GM19043 (cell line): ENCODE measurements at regions not wholly inside any gene's neighbourhood (a gene's known extent, or its start where the extent isn't known, plus 50 kb on each side); places are given as distances from the start of the nearest gene placed in this dataset.
"Not testable (repeated sequence)": the region's sequence is repeated elsewhere in the genome, so short reads cannot be mapped to it uniquely, and the experiment has no call there.

Experiments
- ATAC-seq: cut with Tn5 transposase; IDR thresholded peaks from one replicate; pipeline ENCODE4 v1.9.1; 2021; ENCODE audit warnings: low read depth; ENCODE audit not compliant: unreplicated experiment

DNA sequence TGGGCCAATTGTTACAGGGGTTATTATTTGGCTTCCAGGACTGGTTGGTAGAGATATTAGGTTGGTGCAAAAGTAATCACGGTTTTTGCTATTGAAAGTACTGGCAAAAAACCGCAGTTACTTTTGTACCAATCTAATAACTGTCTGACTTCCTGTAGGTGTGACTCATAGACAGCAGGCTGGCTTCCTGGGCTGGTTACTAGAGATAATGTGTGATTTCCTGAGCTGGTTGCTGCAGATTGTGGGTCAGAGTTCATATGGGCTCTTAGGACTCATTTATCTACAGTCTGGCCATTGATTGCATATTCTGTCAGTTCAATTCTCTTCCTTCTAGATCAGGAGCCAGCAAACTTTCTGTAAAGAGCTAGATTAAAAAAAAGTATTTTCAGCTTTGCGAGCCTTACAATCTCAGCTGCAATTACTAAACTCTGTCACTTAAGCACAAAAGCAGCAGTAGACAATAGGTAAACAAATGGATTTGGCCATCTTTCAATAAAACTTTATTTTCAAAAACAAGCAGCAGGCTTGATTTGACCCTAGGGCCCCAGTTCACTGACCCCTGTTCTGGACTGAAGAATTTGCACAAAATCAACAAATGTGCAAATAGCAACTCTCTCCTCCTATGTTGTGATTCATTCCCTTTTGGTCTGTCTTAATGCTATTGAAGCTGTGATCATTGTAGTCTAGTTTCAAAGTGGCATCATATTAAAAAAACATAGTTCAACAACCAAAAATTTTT, 50.8 kb upstream of the BOD1L1 start:
- no peak for ATAC-seq

DNA sequence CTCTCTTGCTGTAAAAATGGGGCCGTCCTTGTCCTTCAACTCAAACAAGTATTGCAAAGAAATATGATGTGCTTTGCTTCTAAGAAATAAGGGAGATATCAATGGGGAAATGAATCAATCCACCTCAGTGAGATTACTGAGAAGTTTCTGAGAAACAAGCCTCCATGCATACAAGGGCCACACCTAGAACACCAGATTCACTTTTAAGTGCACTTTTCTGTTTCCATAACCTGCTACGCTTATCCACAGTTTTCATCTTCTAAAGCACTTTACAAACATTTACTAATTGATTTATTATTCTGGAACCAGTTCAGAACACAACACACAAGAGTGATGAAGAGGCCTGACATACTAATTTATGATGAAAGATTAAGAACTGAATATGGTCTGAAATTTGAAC, 54.0 kb upstream of the BOD1L1 start:
- no peak for ATAC-seq

DNA sequence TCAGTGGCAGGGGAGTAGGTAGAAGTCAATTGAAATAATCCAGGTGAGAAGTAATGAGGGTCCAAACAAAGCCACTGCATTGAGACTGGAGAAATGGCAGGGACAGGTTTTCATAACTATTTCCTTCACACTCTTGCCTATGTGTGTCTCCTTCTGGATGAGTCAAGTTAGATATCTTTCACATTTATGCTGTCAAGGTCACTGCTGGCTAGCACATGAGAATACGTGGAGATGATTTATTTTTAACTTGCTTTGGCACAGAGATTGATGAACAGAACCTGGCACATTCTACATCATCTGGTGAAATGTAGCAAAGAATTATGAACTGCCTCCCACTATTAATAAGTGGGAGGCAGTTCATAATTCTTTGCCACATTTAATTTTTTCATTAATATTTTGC, 66.7 kb upstream of the BOD1L1 start:
- ATAC-seq, result no peak

DNA sequence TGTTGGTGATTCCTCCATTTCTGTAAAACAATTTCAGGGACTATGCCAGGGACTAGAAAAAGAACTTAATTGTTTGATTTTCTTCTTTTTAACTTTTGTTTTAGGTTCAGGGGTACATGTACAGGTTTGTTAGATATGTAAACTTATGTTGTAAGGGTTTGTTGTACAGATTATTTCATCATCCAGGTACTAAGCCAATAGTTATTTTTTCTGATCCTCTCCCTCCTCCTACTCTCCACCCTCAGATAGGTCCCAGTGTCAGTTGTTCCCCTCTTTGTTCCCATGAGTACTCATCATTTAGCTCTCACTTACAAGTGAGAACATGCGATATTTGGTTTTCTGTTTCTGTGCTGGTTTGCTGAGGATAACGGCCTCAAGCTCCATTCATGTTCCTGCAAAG, 70.8 kb upstream of the BOD1L1 start:
- ATAC-seq, result no peak

DNA sequence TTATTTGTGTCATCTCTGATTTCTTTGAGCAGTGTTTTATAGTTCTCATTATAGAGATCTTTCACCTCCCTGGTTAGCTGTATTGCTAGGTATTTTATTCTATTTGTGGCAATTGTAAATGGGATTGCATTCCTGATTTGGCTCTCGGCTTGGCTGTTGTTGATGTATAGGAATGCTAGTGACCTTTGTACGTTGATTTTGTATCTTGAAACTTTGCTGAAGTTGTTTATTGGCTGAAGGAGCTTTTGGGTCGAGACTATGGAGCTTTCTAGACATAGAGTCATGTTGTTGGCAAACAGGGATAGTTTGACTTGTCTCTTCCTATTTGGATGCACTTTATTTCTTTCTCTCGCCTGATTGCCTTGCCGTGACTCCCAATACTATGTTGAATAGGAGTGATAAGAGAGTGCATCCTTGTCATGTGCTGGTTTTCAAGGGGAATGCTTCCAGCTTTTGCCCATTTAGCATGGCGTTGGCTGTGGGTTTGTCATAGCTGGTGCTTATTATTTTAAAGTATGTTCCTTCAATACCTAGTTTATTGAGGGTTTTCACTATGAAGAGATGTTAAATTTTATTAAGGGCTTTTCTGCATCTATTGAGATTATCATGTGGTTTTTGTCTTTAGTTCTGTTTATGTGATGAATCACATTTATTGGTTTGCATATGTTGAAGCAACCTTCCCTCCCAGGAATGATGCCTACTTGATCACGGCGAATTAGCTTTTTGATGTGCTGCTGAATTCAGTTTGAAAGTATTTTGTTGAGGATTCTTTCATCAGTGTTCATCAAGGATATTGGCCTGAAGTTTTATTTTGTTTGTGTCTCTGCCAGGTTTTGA, 72.7 kb upstream of the BOD1L1 start:
- no peak for ATAC-seq

DNA sequence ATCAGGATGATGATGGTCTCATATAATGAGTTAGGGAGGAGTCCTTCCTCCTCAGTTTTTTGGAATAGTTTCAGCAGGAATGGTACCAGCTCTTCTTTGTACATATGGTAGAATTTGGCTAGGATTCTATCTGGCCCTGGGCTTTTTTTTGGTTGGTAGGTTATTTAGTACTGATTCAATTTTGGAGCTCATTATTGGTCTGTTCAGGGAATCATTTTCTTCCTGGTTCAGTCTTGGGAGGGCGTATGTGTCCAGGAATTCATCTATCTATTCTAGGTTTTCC, 73.3 kb upstream of the BOD1L1 start:
- not testable (repeated sequence) for ATAC-seq

DNA sequence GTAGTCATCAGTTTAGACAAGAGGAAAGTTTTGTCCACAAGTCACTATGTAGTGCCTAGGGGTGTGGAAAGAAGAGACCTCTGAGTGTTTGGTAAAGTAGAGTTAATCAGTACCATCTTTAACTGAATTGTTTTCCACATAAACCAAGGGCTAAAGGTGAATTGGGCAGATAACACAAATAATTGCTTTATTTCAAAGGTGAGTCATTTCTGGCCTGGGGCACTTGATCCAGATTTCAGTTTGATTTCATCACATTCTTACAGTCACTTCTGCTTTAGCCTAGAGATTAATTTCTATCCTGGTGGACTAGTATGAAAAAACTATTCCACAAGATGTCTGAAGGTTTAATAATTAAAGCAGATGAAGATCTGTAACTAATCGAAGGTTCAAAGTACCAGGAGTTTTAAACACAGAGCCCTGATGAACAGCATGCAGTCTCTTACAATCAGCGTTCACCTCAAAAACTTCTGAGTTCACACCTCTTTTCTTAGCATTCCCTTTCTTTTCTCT, 74.5 kb upstream of the BOD1L1 start:
- ATAC-seq, result no peak

DNA sequence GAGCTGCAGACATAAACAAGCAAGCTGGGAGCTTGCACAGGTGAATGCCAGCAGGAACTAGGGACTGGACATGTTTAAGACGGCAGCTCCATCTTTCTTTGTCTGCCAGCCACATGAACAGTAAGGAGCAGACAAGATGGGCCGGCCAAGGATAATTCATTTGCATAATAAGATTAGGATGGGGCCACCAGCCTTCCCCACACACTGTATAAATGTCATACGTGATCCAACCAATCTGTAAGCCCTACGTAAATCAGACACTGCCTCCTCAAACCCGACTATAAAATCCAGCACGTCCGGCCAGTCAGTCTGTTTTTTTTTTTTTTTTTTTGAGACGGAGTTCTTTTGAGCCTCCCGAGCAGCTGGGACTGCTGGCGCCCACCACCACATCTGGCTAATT, 75.6 kb upstream of the BOD1L1 start:
- ATAC-seq, result no peak

DNA sequence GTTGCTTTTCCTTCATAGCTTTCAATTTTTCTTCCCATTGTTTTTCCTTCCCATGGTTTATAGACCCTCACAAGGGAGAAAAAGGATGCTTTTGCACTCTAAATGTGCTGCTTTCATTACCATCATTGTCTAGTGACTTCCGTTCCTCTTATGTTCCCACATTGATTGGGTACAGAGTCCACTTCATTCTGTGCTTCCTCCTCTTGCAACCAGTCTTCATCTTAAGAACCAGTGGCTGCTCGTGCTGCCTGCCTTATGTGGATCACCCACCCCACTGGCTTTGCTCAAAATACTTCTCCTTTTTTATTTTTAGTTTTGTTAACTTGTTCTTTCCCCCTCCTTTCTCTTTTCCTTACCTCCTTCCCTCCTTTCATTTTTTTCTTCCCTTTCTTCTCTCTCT, 76.5 kb upstream of the BOD1L1 start:
- ATAC-seq, result no peak

DNA sequence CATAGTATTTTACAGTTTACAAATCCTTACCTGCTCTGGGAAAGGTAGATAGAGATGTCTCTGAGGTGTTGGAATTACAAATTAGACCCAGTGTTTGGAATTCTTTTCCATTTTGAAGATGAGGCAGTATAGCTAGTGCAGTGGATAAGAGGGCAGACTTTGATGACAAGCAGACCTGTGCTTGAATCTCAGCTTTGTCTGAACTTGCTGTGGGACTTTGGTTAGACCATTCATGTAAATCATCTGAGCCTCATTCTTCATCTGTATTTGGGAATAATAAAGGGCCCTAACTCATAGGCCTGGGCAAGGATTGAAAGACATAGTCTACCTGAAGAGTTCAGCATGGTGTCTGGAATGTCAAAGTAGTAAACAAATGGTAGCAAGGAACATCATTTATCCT, 77.2 kb upstream of the BOD1L1 start:
- ATAC-seq, result no peak

DNA sequence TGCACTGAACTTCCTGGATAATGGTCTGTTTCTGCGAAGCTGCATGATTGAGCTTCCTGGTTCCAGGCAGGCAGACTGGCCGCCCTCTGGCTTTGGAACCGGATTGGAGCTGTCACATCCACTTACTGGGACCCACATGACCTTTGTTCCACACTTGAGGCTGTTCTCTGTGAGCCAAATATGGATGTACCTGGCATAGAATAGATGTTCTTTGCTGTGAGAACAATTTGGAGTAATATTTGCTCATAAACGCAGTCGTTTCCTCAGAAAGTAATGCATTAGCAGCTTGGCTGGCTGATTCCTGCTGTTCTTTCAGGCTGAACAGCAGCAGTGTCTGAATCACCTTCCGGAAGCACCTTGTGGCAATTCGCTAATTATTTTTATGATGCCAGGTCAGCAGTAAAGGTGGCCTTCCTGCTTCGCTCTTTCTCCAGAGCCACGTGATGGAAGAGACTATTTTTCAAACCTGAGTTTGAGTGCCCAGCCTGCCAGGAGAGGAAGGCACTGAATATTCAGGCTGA, 78.1 kb upstream of the BOD1L1 start:
- no peak for ATAC-seq

DNA sequence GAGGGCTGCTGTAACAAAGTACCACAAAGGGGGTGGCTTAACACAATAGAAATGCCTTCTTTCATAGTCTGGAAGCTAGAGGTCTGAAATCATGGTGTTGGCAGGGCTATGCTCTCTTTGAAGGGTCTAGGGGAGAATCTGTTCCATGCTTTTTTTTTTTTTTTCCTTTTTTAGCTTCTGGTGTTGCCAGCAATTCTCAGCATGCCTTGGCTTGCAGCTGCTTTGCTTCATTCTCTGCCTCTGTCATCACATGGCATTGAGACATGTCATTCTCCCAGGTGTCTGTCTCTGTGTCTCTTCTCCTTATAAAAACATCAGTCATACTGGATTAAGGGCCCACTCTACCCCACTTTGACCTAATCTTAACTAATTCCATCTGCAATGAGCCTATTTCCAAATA, 78.6 kb upstream of the BOD1L1 start:
- no peak for ATAC-seq

DNA sequence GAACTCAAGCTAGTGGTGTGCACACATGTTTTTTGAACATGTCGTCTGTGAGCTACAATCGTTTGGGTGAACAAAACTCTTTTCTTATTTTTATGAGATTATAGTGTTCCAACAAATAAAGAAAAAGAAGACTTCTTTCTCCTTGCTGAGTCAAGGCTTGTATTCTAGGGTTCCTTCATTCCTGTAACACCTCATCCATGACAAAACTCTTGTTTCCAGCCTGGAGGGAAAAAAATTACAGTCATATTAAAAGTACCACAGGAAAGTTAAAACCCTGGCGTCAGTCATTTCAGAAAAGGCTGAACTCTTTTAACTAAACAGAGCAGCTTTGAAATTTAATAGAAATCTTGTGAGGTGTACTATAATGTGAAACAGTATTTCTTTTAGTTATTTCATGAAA, 79.2 kb upstream of the BOD1L1 start:
- ATAC-seq, result no peak

DNA sequence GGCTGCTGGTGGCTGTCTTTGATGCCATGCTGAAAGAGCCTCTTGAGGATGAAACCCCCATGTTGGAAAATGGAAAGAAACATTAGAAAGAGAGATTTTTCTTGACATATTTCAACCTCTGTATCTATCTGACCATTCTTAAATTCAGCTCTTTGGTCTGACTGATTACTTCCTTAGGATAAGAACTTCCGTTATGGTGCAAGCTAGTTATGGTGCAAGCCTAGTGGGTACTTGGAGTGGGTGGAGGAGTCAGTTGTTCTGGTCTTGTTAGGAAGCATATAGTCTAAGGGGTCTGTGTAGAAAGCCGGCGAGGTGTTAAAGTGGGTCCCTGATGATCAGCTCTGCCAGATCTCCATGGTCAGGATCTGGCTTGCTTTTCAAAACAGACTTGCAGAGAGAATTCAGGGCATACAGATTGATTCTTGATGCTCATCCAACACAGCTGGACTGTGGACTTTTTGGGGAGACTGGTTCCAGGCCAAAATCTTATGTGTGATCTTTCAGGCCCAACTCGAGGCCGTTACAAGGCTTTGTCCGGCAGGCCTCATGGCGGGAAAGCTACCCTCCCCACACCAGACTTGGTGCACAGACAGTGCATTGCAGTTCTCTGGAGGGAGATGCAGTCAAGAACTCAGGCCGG, 82.8 kb upstream of the BOD1L1 start:
- ATAC-seq, result no peak

DNA sequence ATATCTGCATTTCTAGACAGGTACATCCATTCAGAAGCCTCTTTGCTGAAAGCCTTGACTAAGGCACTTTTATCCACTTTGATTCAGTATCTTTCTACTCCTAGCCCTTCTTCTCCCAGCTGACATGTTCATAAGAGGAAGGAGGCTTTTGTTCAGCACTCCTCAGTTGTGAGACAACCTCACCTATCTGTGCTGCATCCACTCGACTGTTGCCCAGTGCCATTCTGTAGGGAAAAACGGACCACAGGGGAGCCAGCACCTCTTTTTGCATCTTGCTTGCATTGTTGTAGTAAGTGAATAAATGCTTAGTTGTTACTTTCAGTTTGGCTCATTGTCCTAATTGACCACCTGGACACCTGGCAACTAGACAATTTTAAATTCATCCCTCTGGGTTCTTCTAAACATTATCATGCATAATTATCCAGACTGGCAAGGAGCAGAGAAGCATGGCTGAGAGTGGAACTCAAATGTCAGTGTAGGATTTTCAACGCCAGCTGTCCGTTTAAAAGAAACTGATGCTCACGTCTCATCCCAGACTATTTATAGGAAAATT, 83.8 kb upstream of the BOD1L1 start:
- ATAC-seq, result no peak

DNA sequence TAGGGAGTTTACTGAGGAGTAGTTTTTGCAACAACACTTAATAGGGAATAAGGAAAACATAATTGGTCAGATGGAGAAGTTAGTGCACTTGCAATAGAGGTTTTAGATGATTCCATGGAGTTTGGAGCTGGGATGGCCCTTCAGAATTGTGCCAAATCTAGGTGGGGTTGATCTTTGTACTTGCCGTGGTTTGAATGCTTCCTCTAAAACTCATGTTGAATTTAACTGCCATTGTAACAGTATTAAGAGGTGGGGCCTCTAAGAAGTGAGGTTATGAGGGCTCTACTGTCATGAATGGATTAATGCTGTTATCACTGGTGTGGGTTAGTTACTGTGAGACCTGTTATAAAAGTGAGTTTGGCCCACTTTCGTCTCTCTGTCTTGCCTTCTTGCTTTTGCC, 94.4 kb upstream of the BOD1L1 start:
- no peak for ATAC-seq

DNA sequence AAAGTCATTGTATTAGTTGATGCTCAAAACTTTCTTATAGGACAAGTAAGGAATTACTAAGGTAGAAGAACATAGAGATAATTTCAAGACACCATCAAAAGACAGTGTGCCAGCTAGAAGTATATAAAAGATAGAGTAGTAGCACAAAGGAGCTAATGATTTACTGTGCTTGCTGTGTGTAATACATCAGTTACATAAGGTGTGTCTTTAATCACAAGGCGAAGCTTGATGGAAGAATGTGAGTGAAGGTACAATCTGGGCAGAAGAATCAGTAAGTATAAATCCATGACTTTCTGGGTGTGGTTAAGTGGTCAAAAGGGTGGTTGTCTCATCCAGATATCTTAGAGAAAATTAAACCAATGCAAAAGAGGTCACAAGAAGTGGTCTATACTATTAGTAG, 95.1 kb upstream of the BOD1L1 start:
- no peak for ATAC-seq

DNA sequence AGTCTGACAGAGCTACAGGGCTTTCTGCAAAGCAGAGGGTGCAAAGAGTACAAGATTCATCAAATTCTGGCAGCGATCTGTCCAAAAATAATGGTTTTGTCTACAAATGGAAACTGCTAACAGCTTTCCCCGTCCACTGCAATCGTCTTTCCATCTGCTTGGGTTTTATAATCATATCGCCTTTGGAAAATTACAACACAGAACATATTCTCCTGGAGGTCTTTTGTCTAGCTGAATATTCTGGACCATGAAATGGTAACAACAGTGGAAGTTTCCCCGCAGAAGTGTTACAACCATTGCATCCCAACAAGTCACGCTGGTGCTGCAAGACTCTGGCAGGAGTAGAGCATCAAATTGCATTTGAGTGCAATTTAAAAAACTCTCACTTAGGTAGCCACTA, 101.2 kb upstream of the BOD1L1 start:
- no peak for ATAC-seq

DNA sequence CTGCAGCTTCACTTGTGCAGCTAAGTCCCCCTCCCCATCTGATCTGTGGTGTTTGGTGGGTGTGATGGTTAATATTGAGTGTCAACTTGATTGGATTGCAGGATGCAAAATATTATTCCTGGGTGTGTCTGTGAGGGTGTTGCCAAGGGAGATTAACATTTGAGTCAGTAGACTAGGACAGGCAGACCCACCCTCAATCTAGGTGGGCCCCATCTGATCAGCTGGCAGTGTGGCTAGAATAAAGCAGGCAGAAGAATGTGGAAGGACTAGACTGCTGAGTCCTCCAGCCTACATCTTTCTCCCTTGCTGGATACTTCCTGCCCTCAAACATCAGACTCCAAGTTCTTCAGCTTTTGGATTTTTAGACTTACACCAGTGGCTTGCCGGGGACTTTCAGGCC, 103.5 kb upstream of the BOD1L1 start:
- ATAC-seq, result no peak

DNA sequence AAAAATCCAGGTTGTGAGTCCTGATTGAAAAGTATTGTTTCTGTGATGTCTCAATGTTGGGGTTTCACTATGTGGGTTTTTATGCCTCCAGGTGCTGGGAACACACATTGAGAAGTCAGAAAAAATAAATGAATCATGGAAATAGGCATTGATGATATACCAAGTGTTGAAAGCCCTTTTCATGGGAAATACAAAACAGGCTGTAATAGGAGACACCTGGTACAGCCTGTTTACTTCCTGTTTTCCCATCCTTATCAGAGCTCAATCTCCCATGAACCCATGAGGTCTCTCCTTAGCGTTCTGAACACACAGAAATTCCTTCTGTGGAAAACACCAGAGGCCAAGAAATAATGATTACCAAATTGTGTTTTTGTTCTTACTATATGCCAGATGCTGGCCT, 106.3 kb upstream of the BOD1L1 start:
- no peak for ATAC-seq

DNA sequence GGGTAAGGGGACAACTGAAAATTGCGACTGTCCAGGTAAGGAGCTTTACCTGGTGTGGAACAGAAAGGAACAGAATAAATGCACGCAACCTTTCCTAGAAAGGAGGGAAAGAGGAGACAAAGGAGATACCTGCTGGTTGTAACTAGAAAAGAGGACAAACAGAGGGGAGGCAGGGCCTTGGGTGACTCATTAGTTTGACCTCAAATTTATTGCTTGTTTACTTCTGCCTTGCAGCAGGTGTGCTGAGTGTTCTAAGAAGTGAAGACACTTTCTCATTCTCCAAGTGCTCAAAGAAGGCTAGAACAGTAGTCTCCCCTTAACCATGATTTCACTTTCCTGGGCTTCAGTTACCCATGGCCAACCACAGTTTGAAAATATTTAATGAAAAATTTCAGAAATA, 123.1 kb upstream of the BOD1L1 start:
- ATAC-seq, result no peak
